ENCODE measurements at regions not wholly inside any gene's neighbourhood (a gene's known extent, or its start where the extent isn't known, plus 50 kb on each side); places are given as distances from the start of the nearest gene placed in this dataset.

GRCh38 chr4:56737666-56738065, 56.6 kb upstream of the HOPX start:
- Histone ChIP-seq H3K4me1 (replicated peaks; ENCODE audit: insufficient read depth) (peaks cover 17% of the 10 kb centered on the region), H3K9me3 (ENCODE audit: insufficient read depth, low read depth) (no peaks in the 10 kb centered on the region), H3F3A (ENCODE audit: insufficient read depth, low read depth) (peaks cover 9% of the 10 kb centered on the region; the same call in 1 of the 2 replicates), H2AFZ (no peak overlapping the region), H3K9me2 (ENCODE audit: insufficient read depth) (no peaks in the 10 kb centered on the region), H3K36me3 (ENCODE audit: low read depth) (no peaks in the 10 kb centered on the region), H4K20me1 (ENCODE audit: insufficient read depth) (no peaks in the 10 kb centered on the region), H3K27me3 (ENCODE audit: insufficient read depth, low read depth) (no peaks in the 10 kb centered on the region), H3K79me2 (ENCODE audit: low read depth) (no peaks in the 10 kb centered on the region), H3K27ac (no peak overlapping the region), H3K4me3 (no peak overlapping the region), H3K4me2 (no peak overlapping the region)
- ChIA-PET POLR2A (ENCODE audit: unreplicated experiment) (no interaction called here), CTCF (no interaction called here)
- BruUV-seq (replicated peaks): no TSS peak
- TF ChIP-seq EZH2 (IDR thresholded peaks at IDR 0.05; ENCODE audit: low read depth): no peak
- TF ChIP-seq, protein P1, sequence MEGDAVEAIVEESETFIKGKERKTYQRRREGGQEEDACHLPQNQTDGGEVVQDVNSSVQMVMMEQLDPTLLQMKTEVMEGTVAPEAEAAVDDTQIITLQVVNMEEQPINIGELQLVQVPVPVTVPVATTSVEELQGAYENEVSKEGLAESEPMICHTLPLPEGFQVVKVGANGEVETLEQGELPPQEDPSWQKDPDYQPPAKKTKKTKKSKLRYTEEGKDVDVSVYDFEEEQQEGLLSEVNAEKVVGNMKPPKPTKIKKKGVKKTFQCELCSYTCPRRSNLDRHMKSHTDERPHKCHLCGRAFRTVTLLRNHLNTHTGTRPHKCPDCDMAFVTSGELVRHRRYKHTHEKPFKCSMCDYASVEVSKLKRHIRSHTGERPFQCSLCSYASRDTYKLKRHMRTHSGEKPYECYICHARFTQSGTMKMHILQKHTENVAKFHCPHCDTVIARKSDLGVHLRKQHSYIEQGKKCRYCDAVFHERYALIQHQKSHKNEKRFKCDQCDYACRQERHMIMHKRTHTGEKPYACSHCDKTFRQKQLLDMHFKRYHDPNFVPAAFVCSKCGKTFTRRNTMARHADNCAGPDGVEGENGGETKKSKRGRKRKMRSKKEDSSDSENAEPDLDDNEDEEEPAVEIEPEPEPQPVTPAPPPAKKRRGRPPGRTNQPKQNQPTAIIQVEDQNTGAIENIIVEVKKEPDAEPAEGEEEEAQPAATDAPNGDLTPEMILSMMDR (conservative IDR thresholded peaks at IDR 0.05): no peak
- intact Hi-C loops (cut with micrococcal nuclease; ENCODE audit: unreplicated experiment): no loop called here
- no peak for DNase-seq

DNA sequence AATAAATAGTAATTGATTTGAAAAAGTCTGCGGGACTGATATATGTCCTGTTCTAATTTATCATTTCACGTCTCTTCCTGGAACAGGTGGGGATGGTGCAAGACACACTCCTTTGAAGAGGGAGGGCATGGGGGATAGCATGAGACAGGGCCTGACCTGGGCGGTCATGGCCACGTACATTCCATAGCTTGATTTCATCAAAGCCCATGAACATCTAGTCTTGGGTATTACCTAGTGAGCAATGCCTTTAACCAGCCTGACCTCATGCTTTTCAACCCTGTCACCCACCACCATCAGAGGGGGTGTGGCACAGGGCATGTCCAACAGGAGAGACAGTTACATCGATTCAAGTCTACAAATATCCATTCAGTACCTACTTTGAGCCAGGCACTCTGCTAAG, 52.3 kb upstream of the HOPX start:
- POLR2A ChIA-PET (ENCODE audit: unreplicated experiment): interaction anchor here (0.5 kb wide), 1 partner anchor 92 kb away, joined by 9 read pairs; no protein-coding TSS in a partner anchor

DNA sequence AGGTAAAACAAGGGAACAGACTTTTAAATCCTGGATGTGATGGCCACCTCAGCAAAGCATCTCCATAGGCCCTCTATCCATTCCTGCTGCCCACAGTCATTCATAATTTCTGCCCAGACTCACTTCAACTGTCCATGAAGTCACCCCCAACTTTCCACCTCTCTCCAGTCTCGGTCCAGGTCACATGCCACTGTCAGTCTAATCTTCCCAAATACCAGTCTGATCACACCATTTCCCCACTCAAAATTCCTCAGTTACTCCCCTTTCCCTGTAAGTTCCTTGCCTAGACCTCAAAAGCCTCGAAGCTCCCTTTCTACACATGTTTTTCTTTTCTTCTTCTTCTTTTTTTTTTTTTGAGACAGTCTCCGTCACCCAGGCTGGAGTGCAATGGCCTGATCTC, 51.2 kb upstream of the HOPX start:
- Histone ChIP-seq H3K9me3 (ENCODE audit: insufficient read depth, low read depth) (no peaks in the 10 kb centered on the region), H3F3A (ENCODE audit: insufficient read depth, low read depth) (no peaks in the 10 kb centered on the region), H3K79me2 (ENCODE audit: low read depth) (no peaks in the 10 kb centered on the region), H3K4me3 (no peak overlapping the region), H3K36me3 (ENCODE audit: low read depth) (no peaks in the 10 kb centered on the region), H3K4me2 (no peak overlapping the region), H2AFZ (no peak overlapping the region), H3K4me1 (replicated peaks; ENCODE audit: insufficient read depth) (0 out of 2 replicates have a peak, but pooled peaks cover 7% of the 10 kb centered on the region), H4K20me1 (ENCODE audit: insufficient read depth) (no peaks in the 10 kb centered on the region), H3K9me2 (ENCODE audit: insufficient read depth) (no peaks in the 10 kb centered on the region), H3K27ac (no peak overlapping the region), H3K27me3 (ENCODE audit: insufficient read depth, low read depth) (no peaks in the 10 kb centered on the region)
- intact Hi-C loops (cut with micrococcal nuclease; ENCODE audit: unreplicated experiment): no loop called here
- DNase-seq: no peak
- no peak for TF ChIP-seq EZH2 (IDR thresholded peaks at IDR 0.05; ENCODE audit: low read depth)
- TF ChIP-seq, protein P1 (conservative IDR thresholded peaks at IDR 0.05): no peak
- CTCF ChIA-PET: no interaction called here
- POLR2A ChIA-PET (ENCODE audit: unreplicated experiment): no interaction called here
- BruUV-seq (replicated peaks): no TSS peak

More for the DNA sequence above, 52.3 kb upstream of the HOPX start:
- TF ChIP-seq, protein P1 (conservative IDR thresholded peaks at IDR 0.05): no peak
- TF ChIP-seq EZH2 (IDR thresholded peaks at IDR 0.05; ENCODE audit: low read depth): no peak
- no peaks in the 10 kb centered on the region for H3K9me3 ChIP-seq (ENCODE audit: insufficient read depth, low read depth)
- H3K79me2 ChIP-seq (ENCODE audit: low read depth): no peaks in the 10 kb centered on the region
- BruUV-seq (replicated peaks): no TSS peak
- H3K9me2 ChIP-seq (ENCODE audit: insufficient read depth): no peaks in the 10 kb centered on the region
- intact Hi-C loops (cut with micrococcal nuclease; ENCODE audit: unreplicated experiment): no loop called here
- CTCF ChIA-PET: no interaction called here
- H3K4me1 ChIP-seq (replicated peaks; ENCODE audit: insufficient read depth): 0 out of 2 replicates have a peak, but pooled peaks cover 7% of the 10 kb centered on the region
- no peaks in the 10 kb centered on the region for H3K27me3 ChIP-seq (ENCODE audit: insufficient read depth, low read depth)
- no peaks in the 10 kb centered on the region for H4K20me1 ChIP-seq (ENCODE audit: insufficient read depth)
- H2AFZ ChIP-seq: no peak overlapping the region
- H3K36me3 ChIP-seq (ENCODE audit: low read depth): no peaks in the 10 kb centered on the region
- no peak overlapping the region for H3K27ac ChIP-seq
- no peak overlapping the region for H3K4me3 ChIP-seq
- H3F3A ChIP-seq (ENCODE audit: insufficient read depth, low read depth): no peaks in the 10 kb centered on the region
- DNase-seq: peak in 1 of 2 experiments; percentile 49
- no peak overlapping the region for H3K4me2 ChIP-seq

All from PC-9 (cell line).